SU-DHL-6 (cell line): ENCODE measurements at regions not wholly inside any gene's neighbourhood (a gene's known extent, or its start where the extent isn't known, plus 50 kb on each side); places are given as distances from the start of the nearest gene placed in this dataset.

Experiments used
- H2AFZ ChIP-seq: fragments of 200-600 bp; sonication (generic); 2 replicates; pipeline ENCODE4 v1.6.1; 2014; ENCODE audit warnings: low read depth, mild to moderate bottlenecking, moderate library complexity, mixed read lengths, antibody characterized with exemption, low read length; ENCODE audit not compliant: severe bottlenecking
- H3F3A ChIP-seq: fragments of 200-600 bp; shearing (Covaris generic); 2 replicates; pipeline ENCODE4 v1.6.0; 2016; ENCODE audit warnings: antibody characterized with exemption, mild to moderate bottlenecking; ENCODE audit not compliant: insufficient read depth
- H3K27ac ChIP-seq: fragments of 200-600 bp; sonication (generic); 2 replicates; pipeline ENCODE4 v1.5.1; 2016; ENCODE audit warnings: low read depth, mild to moderate bottlenecking, low read length, moderate library complexity, mixed read lengths
- H3K27me3 ChIP-seq: fragments of 200-600 bp; sonication (generic), shearing (Covaris generic); 2 replicates; pipeline ENCODE4 v1.6.0; 2014; ENCODE audit warnings: mild to moderate bottlenecking, low read length
- H3K36me3 ChIP-seq: fragments of 200-600 bp; sonication (generic); 2 replicates; pipeline ENCODE4 v1.6.1; 2014; ENCODE audit warnings: mild to moderate bottlenecking, low read length, mixed read lengths
- H3K4me2 ChIP-seq: fragments of 300-600, 200-600 bp; shearing (Covaris generic), sonication (generic); 2 replicates; pipeline ENCODE4 v1.6.0; 2014; ENCODE audit warnings: low read length, low read depth, mild to moderate bottlenecking; ENCODE audit not compliant: poor library complexity, severe bottlenecking
- H3K4me3 ChIP-seq: fragments of 200-600 bp; sonication (generic); 2 replicates; pipeline ENCODE4 v1.5.1; 2014; ENCODE audit warnings: antibody characterized with exemption, low read length, mild to moderate bottlenecking, mixed read lengths; ENCODE audit not compliant: insufficient read depth, poor library complexity, severe bottlenecking
- H3K79me2 ChIP-seq: fragments of 200-600 bp; sonication (generic); 2 replicates; pipeline ENCODE4 v1.6.1; 2014; ENCODE audit warnings: mild to moderate bottlenecking, low read length, moderate library complexity; ENCODE audit not compliant: insufficient read depth
- H3K9ac ChIP-seq: fragments of 200-600 bp; sonication (generic); 2 replicates; pipeline ENCODE4 v1.7.0; 2014; ENCODE audit warnings: mild to moderate bottlenecking, low read length
- H3K9me2 ChIP-seq: fragments of 200-600 bp; sonication (generic); replicated peaks from 2 replicates; pipeline ENCODE4 v1.6.1; 2014; ENCODE audit warnings: low read length; ENCODE audit not compliant: insufficient read depth
- H3K9me3 ChIP-seq: fragments of 200-600 bp; sonication (generic); 2 replicates; pipeline ENCODE4 v1.6.1; 2014; ENCODE audit warnings: low read length, mixed read lengths; ENCODE audit not compliant: insufficient read depth
- H4K20me1 ChIP-seq: fragments of 200-600 bp; sonication (generic); 2 replicates; pipeline ENCODE4 v1.6.1; 2014; ENCODE audit warnings: low read depth, mild to moderate bottlenecking, antibody characterized with exemption, low read length, moderate library complexity, mixed read lengths
- CTCF ChIP-seq: fragments of 200-600 bp; sonication (generic); IDR thresholded peaks from one replicate; pipeline ENCODE4 v1.5.1; 2017; ENCODE audit warnings: antibody characterized with exemption, mild to moderate bottlenecking, low read length, moderate library complexity; ENCODE audit not compliant: insufficient read depth, poor library complexity, severe bottlenecking
- EZH2phosphoT487 ChIP-seq: fragments of 200-600 bp; sonication (generic), shearing (Covaris generic); conservative IDR thresholded peaks from 2 replicates; pipeline ENCODE4 v1.6.1; 2018; ENCODE audit warnings: mild to moderate bottlenecking, antibody characterized with exemption, low read length, moderate library complexity, mixed read lengths

GRCh38 chr11:22477312-22477711 lies 139.1 kb downstream of the SLC17A6 start:
- H3K9me2 ChIP-seq = no peaks in the 10 kb centered on the region
- H3F3A ChIP-seq = no peaks in the 10 kb centered on the region
- H3K4me3 ChIP-seq = no peak overlapping the region
- no peak overlapping the region for H3K9ac ChIP-seq
- H3K27ac ChIP-seq = no peak overlapping the region
- no peak overlapping the region for H2AFZ ChIP-seq
- H4K20me1 ChIP-seq = no peaks in the 10 kb centered on the region
- H3K27me3 ChIP-seq = no peaks in the 10 kb centered on the region
- H3K4me2 ChIP-seq = no peak overlapping the region
- H3K9me3 ChIP-seq = no peaks in the 10 kb centered on the region
- no peaks in the 10 kb centered on the region for H3K79me2 ChIP-seq
- no peak for TF ChIP-seq CTCF
- TF ChIP-seq EZH2phosphoT487 = no peak
- H3K36me3 ChIP-seq = no peaks in the 10 kb centered on the region

- H3K4me3 ChIP-seq = no peak overlapping the region
- H3K36me3 ChIP-seq = no peaks in the 10 kb centered on the region
- H3K9ac ChIP-seq = no peak overlapping the region
- H2AFZ ChIP-seq = no peak overlapping the region
- no peaks in the 10 kb centered on the region for H3K79me2 ChIP-seq
- no peaks in the 10 kb centered on the region for H3K9me2 ChIP-seq
- H3K4me2 ChIP-seq = no peak overlapping the region
- no peaks in the 10 kb centered on the region for H3K9me3 ChIP-seq
- no peaks in the 10 kb centered on the region for H3K27me3 ChIP-seq
- TF ChIP-seq EZH2phosphoT487 (no peak), CTCF (no peak)
- no peak overlapping the region for H3K27ac ChIP-seq
- no peaks in the 10 kb centered on the region for H3F3A ChIP-seq
- no peaks in the 10 kb centered on the region for H4K20me1 ChIP-seq
Observed at GRCh38 chr11:22476589-22476988, 138.4 kb downstream of the SLC17A6 start.

- H3K9me2 ChIP-seq = no peaks in the 10 kb centered on the region
- no peaks in the 10 kb centered on the region for H3F3A ChIP-seq
- H3K9ac ChIP-seq = no peak overlapping the region
- H3K9me3 ChIP-seq = no peaks in the 10 kb centered on the region
- TF ChIP-seq CTCF = no peak
- TF ChIP-seq EZH2phosphoT487 = no peak
- no peak overlapping the region for H3K27ac ChIP-seq
- no peak overlapping the region for H3K4me2 ChIP-seq
- H4K20me1 ChIP-seq = no peaks in the 10 kb centered on the region
- H3K36me3 ChIP-seq = no peaks in the 10 kb centered on the region
- no peaks in the 10 kb centered on the region for H3K79me2 ChIP-seq
- no peaks in the 10 kb centered on the region for H3K27me3 ChIP-seq
- H2AFZ ChIP-seq = no peak overlapping the region
- H3K4me3 ChIP-seq = no peak overlapping the region
Observed at GRCh38 chr11:22474616-22475015, 136.4 kb downstream of the SLC17A6 start.
